Activated T-cell treated with anti-CD3 and anti-CD28 coated beads for 48 hours (primary cell): ENCODE measurements at regions not wholly inside any gene's neighbourhood (a gene's known extent, or its start where the extent isn't known, plus 50 kb on each side); places are given as distances from the start of the nearest gene placed in this dataset.

Source experiments
- DNase-seq: peaks from one replicate; pipeline ENCODE4 v3.0.0-alpha.2; 2020; ENCODE audit warnings: low read depth

GRCh38 chr2:72004201-72004915, 143.3 kb downstream of the CYP26B1 start:
- no peak for DNase-seq

- DNase-seq = no peak
Measured at GRCh38 chr2:72003796-72004195, 143.9 kb downstream of the CYP26B1 start.

GRCh38 chr2:72003124-72003523, 144.5 kb downstream of the CYP26B1 start:
- no peak for DNase-seq

- no peak for DNase-seq
Measured at GRCh38 chr2:72001937-72002690, 145.5 kb downstream of the CYP26B1 start.

- no peak for DNase-seq
Measured at GRCh38 chr2:72000110-72000509, 147.6 kb downstream of the CYP26B1 start.

- DNase-seq = no peak
Measured at GRCh38 chr2:71999580-71999979, 148.1 kb downstream of the CYP26B1 start.

- DNase-seq = no peak
Measured at GRCh38 chr2:71997843-71998242, 149.8 kb downstream of the CYP26B1 start.

GRCh38 chr2:71995067-71995665, 152.5 kb downstream of the CYP26B1 start:
- no peak for DNase-seq

- no peak for DNase-seq
Measured at GRCh38 chr2:71992036-71992435, 155.6 kb downstream of the CYP26B1 start.

GRCh38 chr2:71991397-71991796, 156.3 kb downstream of the CYP26B1 start:
- no peak for DNase-seq

- DNase-seq = no peak
Measured at GRCh38 chr2:71990826-71991225, 156.8 kb downstream of the CYP26B1 start.

- DNase-seq = no peak
Measured at GRCh38 chr2:71990122-71990521, 157.5 kb downstream of the CYP26B1 start.

- no peak for DNase-seq
Measured at GRCh38 chr2:71989671-71990070, 158.0 kb downstream of the CYP26B1 start.

- DNase-seq = no peak
Measured at GRCh38 chr2:71988170-71988569, 159.5 kb downstream of the CYP26B1 start.

- no peak for DNase-seq
Measured at GRCh38 chr2:71976685-71977084, 171.0 kb downstream of the CYP26B1 start.

GRCh38 chr2:71974846-71975245, 172.8 kb downstream of the CYP26B1 start:
- no peak for DNase-seq

GRCh38 chr2:71971493-71971892, 176.2 kb downstream of the CYP26B1 start:
- DNase-seq = no peak

GRCh38 chr2:71965530-71965929, 182.1 kb downstream of the CYP26B1 start:
- DNase-seq = no peak

- DNase-seq = no peak
Measured at GRCh38 chr2:71962911-71963694, 184.6 kb downstream of the CYP26B1 start.

- DNase-seq = no peak
Measured at GRCh38 chr2:71962350-71962749, 185.3 kb downstream of the CYP26B1 start.

- no peak for DNase-seq
Measured at GRCh38 chr2:71961289-71962027, 186.2 kb downstream of the CYP26B1 start.

- DNase-seq = no peak
Measured at GRCh38 chr2:71959494-71959893, 188.2 kb downstream of the CYP26B1 start.
